Limb (tissue), 2 donors: ENCODE measurements at regions not wholly inside any gene's neighbourhood (a gene's known extent, or its start where the extent isn't known, plus 50 kb on each side); places are given as distances from the start of the nearest gene placed in this dataset.

Experiments
- DNase-seq, 2 donors: peaks; one replicate each; pipeline ENCODE4 v3.0.0-alpha.2; 2016; ENCODE audit errors: extremely low spot score in 2 of 2

GRCh38 chr16:55263271-55264250 is 60.4 kb upstream of the IRX6 start:
- DNase-seq: no peak

GRCh38 chr16:55264949-55265348 is 59.1 kb upstream of the IRX6 start:
- DNase-seq: no peak

DNA sequence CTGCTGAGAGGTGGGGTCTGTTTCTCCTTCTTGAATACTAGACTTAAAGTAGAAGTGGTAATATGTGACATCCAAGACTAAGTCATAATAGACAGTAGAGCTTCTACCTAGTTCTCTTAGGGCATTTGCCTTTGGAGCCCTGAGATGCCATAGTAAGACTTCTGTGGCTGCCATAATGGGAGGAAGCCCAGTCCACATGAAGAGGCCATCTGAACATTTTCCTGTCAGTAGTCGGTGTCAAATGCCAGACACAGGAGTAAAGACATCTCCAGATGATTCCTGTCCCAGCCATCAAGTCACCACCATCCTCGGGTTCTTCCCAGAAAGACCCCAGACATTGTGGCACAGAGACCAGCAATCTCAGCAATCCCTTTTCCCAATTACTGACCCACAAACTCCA is 58.1 kb upstream of the IRX6 start:
- no peak for DNase-seq

GRCh38 chr16:55271945-55272513 is 52.0 kb upstream of the IRX6 start:
- no peak for DNase-seq

- DNase-seq: no peak
These were observed 51.3 kb upstream of the IRX6 start for GRCh38 chr16:55272744-55273143.

GRCh38 chr16:55273356-55273755 is 50.6 kb upstream of the IRX6 start:
- no peak for DNase-seq

DNA sequence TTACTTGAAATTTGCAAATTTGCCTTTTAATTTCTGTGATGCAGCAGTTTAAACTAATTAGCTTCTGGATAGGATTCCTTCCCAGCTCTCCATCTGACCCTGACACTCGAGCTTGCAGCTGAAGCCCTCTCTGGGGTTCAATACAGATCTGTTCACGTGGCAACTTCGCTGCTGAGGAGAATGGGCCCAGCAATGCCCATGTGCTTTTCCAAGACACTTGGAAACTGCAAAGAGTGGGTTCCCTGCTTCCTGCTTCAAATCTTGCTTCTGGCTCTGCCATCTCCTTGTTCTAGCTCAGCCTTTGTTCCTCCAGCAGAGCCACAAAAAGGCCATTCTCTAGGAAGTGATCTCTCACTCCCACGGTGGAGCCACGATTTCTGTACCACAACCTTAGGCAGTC is 50.0 kb upstream of the IRX6 start:
- no peak for DNase-seq
